Lung (tissue), 11 donors: ENCODE measurements at regions not wholly inside any gene's neighbourhood (a gene's known extent, or its start where the extent isn't known, plus 50 kb on each side); places are given as distances from the start of the nearest gene placed in this dataset.

Source experiments
- ATAC-seq: fragments of 200-7000 bp; cut with Tn5 transposase; one replicate; pipeline ENCODE4 v1.9.1; 2020; ENCODE audit warnings: moderate number of reproducible peaks; ENCODE audit not compliant: insufficient read depth, low FRiP score
- DNase-seq, 3 donors: peaks; one replicate each; pipeline ENCODE4 v3.0.0-alpha.2; 2013 to 2017
- H3K27ac ChIP-seq, 2 donors: one replicate each; pipeline ENCODE4 v1.5.1; 2013; ENCODE audit warnings: mild to moderate bottlenecking in 2 of 2, moderate library complexity in 2 of 2, control low read depth in 1 of 2, inconsistent platforms in 1 of 2, low read depth in 1 of 2, low read length in 1 of 2
- H3K27me3 ChIP-seq, 3 donors: one replicate each; pipeline ENCODE4 v1.5.1; 2013; ENCODE audit warnings: low read length in 2 of 3; ENCODE audit not compliant: control insufficient read depth in 3 of 3, insufficient read depth in 3 of 3
- H3K36me3 ChIP-seq, 4 donors: one replicate each; pipeline ENCODE4 v1.5.1; 2013; ENCODE audit warnings: low read length in 4 of 4, mild to moderate bottlenecking in 1 of 4, moderate library complexity in 1 of 4; ENCODE audit not compliant: control insufficient read depth in 4 of 4, insufficient read depth in 4 of 4
- H3K4me1 ChIP-seq, 5 donors: one replicate each; pipeline ENCODE4 v1.5.1; 2013; ENCODE audit warnings: low read length in 5 of 5, mild to moderate bottlenecking in 2 of 5, moderate library complexity in 1 of 5; ENCODE audit not compliant: control insufficient read depth in 5 of 5, insufficient read depth in 5 of 5
- H3K4me3 ChIP-seq: one replicate; pipeline ENCODE4 v1.5.1; 2013; ENCODE audit warnings: mild to moderate bottlenecking, control low read depth, moderate library complexity
- H3K9ac ChIP-seq, 2 donors: one replicate each; pipeline ENCODE4 v1.5.1; 2013; ENCODE audit warnings: low read length in 2 of 2, control low read depth in 1 of 2; ENCODE audit not compliant: insufficient read depth in 1 of 2
- H3K9me3 ChIP-seq, 4 donors: one replicate each; pipeline ENCODE4 v1.5.1; 2013; ENCODE audit warnings: low read length in 3 of 4, mild to moderate bottlenecking in 1 of 4, moderate library complexity in 1 of 4; ENCODE audit not compliant: control insufficient read depth in 4 of 4, insufficient read depth in 3 of 4
- WGBS, 2 donors: extraction: QIAGEN DNeasy Blood & Tissue Kit; methylation state at CpG; one replicate each; pipeline ENCODE4 v1.1.7; 2013; 5-methylcytosine and 5-hydroxymethylcytosine counted together
- TF ChIP-seq, protein P1 (sequence below): IDR thresholded peaks from 2 replicates; pipeline ENCODE4 v1.5.1; 2012; ENCODE audit warnings: mild to moderate bottlenecking; ENCODE audit errors: control extremely low read depth, extremely low read depth
- donor health status: control.
- donor health status: control.
- donor health status: Bipolar disorder and iron deficiency.
- donor health status: healthy.
- donor health status: DM: yes; HTN: yes; CAD: no.

GRCh38 chr2:7510353-7510752 lies 593.1 kb downstream of the RNF144A start:
- Histone ChIP-seq H3K9ac (no peak overlapping the region), H3K27me3 (peaks cover 0 to 2% (median 0%) of the 10 kb centered on the region in 3 donors), H3K4me1 (no peaks in the 10 kb centered on the region), H3K36me3 (no peaks in the 10 kb centered on the region), H3K4me3 (no peak overlapping the region), H3K27ac (no peak overlapping the region), H3K9me3 (peaks cover 0 to 3% (median 0%) of the 10 kb centered on the region in 4 donors)
- DNase-seq = no peak
- TF ChIP-seq, protein P1, sequence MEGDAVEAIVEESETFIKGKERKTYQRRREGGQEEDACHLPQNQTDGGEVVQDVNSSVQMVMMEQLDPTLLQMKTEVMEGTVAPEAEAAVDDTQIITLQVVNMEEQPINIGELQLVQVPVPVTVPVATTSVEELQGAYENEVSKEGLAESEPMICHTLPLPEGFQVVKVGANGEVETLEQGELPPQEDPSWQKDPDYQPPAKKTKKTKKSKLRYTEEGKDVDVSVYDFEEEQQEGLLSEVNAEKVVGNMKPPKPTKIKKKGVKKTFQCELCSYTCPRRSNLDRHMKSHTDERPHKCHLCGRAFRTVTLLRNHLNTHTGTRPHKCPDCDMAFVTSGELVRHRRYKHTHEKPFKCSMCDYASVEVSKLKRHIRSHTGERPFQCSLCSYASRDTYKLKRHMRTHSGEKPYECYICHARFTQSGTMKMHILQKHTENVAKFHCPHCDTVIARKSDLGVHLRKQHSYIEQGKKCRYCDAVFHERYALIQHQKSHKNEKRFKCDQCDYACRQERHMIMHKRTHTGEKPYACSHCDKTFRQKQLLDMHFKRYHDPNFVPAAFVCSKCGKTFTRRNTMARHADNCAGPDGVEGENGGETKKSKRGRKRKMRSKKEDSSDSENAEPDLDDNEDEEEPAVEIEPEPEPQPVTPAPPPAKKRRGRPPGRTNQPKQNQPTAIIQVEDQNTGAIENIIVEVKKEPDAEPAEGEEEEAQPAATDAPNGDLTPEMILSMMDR = no peak
- no peak for ATAC-seq
- WGBS, 2 donors = 72 to 84% methylated on average over 4 of the region's 4 CpGs

GRCh38 chr2:7513834-7514233 lies 596.6 kb downstream of the RNF144A start:
- DNase-seq (no peak), ATAC-seq (no peak)
- H3K27ac ChIP-seq = no peak overlapping the region
- peaks cover 0 to 2% (median 0%) of the 10 kb centered on the region in 3 donors for H3K27me3 ChIP-seq
- no peak overlapping the region for H3K4me3 ChIP-seq
- no peak overlapping the region for H3K9ac ChIP-seq
- TF ChIP-seq, protein P1 = no peak
- H3K36me3 ChIP-seq = no peaks in the 10 kb centered on the region
- peaks cover 0 to 3% (median 0%) of the 10 kb centered on the region in 4 donors for H3K9me3 ChIP-seq
- no peaks in the 10 kb centered on the region for H3K4me1 ChIP-seq
- 84 to 85% methylated on average over 3 of the region's 3 CpGs for WGBS, 2 donors

GRCh38 chr2:7515327-7515726 lies 598.1 kb downstream of the RNF144A start:
- ATAC-seq (no peak), DNase-seq (no peak)
- H3K36me3 ChIP-seq = no peaks in the 10 kb centered on the region
- H3K27ac ChIP-seq = no peak overlapping the region
- no peak overlapping the region for H3K9ac ChIP-seq
- H3K4me3 ChIP-seq = no peak overlapping the region
- peaks cover 0 to 2% (median 0%) of the 10 kb centered on the region in 3 donors for H3K27me3 ChIP-seq
- TF ChIP-seq, protein P1 = no peak
- H3K4me1 ChIP-seq = no peaks in the 10 kb centered on the region
- peaks cover 0 to 3% (median 0%) of the 10 kb centered on the region in 4 donors for H3K9me3 ChIP-seq

DNA sequence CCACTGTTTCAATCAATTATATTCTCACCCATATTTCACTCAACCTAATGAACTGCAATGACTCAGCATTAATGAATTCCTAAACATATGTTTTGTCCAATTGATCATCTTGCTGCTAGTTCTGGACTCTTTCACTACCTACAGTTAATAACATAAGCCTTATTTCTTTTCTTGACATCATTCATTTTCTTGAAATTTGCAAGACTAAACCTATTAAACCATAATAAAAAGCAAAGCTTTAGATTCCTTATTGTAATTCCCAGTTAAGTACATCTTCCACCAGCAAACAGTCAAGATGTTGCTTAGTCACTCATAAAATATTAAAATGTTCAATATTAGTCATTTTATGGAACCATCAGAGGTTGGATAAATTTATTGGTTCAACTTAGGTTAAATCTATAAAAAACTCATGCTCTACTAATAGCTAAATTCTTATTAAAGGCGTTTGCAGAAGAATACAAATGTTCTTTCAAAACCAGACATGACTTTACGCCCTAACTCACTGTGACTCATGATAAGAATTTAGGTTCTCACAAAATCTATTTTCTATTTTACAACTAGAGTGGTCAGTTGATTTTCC lies 599.4 kb downstream of the RNF144A start:
- Histone ChIP-seq H3K9ac (no peak overlapping the region), H3K36me3 (no peaks in the 10 kb centered on the region), H3K27me3 (peaks cover 0 to 4% (median 0%) of the 10 kb centered on the region in 3 donors), H3K27ac (no peak overlapping the region), H3K9me3 (no peaks in the 10 kb centered on the region), H3K4me1 (no peaks in the 10 kb centered on the region), H3K4me3 (no peak overlapping the region)
- 79 to 92% methylated on average over 2 of the region's 2 CpGs for WGBS, 2 donors
- ATAC-seq (no peak), DNase-seq (no peak)
- TF ChIP-seq, protein P1 = no peak
